Eye (tissue), 1 donor: ENCODE measurements at regions not wholly inside any gene's neighbourhood (a gene's known extent, or its start where the extent isn't known, plus 50 kb on each side); places are given as distances from the start of the nearest gene placed in this dataset.
"Not testable (repeated sequence)": the region's sequence is repeated elsewhere in the genome, so short reads cannot be mapped to it uniquely, and the experiment has no call there.

Experiments used
- DNase-seq: peaks from one replicate; pipeline ENCODE4 v3.0.0-alpha.2; 2015

DNA sequence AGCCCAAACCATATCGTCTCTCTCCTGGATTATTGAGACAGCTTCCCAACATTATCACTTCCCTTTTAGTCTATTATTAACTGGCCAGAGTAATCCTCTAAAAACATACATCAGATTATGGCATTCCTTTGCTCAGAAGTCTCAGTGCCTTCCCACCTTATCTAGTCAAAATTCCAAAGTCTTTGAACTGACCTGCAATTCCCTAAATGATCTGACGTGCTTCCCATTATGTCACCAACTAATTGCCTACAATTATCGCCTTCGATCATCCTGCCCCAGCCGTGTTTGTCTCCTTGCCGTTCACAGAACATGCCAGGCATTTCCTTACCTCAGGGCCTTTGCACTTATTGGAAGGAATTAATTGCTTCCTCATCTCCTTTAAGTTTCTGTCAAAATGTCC lies 332.4 kb downstream of the IRS1 start:
- no peak for DNase-seq

DNA sequence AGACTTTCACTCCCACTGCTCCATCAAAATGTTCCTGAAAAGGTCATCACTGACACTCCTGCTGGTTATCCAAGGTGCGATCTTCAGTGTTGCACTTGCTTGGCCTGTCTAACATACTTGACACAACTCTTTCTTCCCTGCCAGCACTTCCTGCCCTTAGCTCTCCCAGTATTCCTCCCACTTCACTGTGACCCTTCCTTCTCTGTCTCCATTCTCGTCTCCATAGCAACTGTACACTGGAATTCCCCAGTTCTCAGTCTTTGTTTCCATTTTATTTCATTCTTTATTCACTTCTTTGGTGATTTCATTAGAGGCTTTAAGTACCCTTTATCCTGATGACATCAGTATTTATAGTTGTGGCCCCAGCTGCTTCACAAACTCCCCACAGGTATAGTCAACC lies 333.0 kb downstream of the IRS1 start:
- no peak for DNase-seq

DNA sequence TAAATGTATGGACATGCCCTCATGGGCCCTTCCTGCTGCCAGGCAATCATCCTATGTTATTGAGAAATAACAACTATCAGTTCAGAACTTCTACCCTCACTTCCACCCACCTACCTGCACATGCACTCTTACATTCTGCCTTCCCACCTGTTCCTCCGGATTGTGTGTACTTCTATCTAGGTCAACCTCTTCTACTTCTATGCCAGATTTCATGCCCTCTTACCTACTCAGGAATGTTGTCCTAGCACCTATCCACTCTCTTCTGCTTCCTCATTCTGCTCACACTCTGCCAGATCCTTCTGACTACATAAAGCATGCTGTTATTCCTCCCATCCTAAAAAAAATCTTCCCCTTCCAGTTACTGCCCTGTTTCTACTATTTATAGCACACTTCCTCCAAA lies 333.5 kb downstream of the IRS1 start:
- DNase-seq = no peak

DNA sequence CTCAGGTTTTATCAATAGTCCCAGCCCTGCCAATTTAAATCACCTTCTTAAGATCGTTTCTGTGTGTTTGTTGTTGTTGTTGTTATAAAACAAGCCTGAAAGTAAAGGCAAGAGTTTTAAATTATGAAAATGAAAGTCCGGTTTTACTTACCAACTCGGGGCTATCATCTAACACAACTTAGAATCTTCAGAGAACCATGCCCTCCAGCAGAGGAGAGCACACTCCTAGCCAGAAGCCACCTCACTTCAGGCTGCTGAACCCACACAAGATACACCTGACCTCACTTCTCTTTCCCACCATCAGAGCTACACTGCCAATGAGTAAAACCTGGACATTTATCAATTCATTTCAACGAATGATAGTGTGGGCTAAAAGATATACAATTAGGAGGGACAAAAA lies 335.2 kb downstream of the IRS1 start:
- DNase-seq = no peak

DNA sequence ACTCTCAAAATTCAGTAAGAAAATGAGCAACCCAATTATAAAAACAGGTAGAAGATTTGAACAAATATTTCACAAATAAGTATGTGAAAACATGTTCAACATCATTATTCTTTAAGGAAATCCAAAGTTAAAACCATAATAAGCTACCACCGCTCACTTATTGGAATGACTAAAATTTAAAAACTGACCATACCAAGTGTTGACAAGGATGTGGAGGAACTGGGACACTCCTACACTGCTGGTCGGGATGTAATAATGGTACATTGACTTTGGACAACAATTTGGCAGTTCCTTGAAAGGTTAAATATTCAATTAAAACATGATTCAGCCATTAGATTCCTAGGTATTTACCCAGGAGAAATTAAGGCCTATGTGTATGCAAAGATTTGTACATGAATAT lies 336.5 kb downstream of the IRS1 start:
- no peak for DNase-seq

DNA sequence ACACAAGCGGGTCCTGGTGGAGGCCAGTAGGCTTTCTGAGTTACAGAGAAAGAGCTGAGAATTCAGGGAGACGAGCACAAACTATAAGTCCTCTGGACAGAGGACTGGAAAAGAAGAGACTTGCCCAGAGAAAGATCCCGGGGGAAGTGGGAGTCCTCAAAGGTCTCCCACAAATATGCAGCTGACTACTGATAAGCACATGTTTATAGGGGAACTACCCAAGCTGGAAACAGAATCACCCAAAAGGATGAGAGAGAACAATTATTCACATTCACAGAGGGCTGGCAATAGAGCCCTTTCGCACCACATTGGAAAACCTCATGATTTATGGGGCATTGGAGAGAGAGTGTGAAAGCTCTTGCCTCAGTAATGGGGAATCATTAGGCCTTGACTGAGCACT lies 337.6 kb downstream of the IRS1 start:
- DNase-seq = no peak

DNA sequence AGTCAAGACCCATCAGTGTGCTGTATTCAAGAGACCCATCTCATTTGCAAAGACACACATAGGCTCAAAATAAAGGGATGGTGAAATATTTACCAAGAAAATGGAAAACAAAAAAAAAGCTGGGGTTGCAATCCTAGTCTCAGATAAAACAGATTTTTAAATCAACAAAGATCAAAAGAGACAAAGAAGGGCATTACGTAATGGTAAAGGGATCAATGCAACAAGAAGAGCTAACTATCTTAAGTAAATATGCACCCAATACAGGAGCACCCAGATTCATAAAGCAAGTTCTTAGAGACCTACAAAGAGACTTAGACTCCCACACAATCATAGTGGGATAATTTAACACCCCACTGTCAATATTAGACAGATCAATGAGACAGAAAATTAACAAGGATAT lies 343.5 kb downstream of the IRS1 start:
- not testable (repeated sequence) for DNase-seq

DNA sequence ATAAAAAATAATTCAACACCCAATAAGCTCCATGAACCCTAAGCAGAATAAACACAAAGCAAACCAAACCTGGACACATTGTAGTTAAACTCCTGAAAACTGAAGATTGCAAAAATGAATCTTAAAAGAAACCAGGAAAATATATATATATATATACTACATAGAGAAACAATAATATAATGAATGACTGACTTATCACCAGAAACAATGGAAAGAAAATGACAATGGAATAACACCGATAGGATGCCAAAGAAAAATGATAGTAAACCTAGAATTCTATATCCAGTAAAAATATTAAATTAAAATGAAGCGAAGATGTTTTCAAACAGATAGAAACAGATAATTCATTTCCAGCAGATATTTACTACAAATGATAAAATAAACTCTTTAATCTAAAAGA lies 346.9 kb downstream of the IRS1 start:
- no peak for DNase-seq

DNA sequence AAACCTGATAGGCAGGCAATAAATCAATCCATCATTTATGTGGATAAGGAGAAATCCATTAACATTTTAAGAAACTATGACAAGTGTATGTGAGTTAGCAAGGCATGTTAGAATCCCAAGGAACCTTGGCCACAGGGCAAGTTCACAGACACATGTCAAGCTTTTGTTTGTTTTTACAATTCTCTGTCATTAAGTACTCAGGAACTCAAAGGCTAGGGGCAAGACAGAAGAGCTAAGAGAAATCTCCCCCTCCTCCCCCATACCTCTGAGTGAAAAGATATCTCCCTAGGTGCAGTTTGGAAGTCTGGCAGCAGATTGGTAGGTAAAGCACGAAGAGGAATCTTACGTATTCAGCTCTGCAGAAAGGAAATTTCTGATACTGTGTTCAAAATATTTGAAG lies 348.1 kb downstream of the IRS1 start:
- no peak for DNase-seq

DNA sequence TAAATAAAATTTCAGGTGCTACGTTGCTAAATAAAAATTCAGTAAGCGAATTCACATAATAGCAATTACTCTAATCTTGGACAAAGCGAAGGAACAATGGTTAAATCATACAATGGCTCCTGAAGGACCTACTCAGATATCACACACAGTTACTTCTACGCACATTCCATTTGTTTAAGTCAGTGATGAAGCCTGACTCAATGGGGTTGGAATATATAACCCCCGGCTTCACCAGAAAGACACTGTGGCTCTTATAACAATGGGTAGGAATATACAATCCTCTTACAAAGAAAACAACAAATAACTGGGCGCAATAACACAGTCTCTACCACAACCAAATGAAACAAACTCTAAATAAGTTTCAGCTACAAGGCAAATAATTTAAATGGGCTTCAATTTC lies 349.5 kb downstream of the IRS1 start:
- DNase-seq = no peak

DNA sequence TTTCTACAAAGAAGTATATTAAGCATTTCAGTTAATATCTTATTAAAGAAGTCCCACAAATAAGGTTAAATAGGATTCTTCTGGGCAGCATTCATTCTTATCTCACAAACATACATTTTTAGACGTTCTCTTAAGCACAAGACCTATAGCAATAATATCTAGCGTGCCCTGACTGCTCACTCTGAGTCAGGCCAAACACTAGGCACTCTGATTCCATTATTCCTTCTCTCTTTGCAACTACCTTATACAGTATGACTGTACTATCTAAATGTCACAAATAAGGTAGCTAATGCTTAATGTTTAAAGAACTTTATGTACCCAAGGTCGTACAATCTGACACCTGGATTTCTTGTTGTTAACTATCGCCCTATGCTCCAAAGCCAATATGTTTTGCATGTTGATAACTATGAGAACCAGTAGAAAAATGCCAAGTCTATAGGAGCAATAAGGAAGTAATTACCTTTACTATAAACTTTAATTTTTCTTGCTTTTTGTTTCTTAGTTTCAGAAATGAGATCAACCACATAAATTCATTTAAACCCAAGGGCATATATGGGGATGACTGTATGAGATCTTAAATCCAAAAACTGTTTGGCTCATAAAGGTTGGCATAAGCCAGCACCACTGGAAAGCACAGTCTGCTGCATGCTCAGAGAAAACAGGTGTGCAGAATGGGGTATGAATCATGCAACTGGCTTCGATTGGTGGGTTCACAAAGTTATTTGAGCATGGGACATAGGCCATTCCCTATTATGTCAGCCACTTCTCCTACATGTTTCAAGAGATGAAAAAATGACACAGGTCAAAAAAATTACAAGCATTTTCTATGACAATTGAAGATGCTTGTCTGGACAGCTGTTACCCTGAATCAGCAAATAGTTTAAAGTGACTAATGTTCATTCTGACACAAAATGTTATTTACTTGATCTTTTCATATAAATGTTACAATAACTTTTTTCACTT lies 352.0 kb downstream of the IRS1 start:
- no peak for DNase-seq

DNA sequence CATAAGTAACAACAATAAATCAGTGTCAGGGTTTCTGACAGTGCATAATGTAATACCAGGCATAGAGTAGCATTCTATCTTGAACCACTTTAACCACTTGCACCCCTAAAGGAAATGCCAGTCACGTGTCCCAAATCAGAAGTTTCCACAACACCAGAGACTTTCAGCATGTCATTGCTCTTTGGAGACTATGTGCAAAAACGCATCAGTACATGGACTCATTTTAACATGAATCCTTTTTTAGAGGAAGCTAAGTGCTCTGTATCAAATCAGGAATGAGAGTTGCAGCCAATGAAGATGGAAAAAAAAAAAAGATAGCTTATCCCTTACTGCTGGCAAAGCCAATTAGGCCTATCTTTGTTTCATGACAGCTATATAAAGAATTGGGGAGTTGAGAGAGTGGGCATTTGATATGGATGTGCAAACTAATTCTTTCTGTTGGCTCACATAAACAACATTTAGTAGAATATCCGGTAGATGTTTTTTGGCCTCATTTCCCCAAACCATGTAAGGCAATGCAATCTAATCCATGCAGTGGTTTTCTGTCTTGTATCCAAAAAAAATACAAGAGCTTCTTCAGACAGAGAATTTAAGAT lies 353.1 kb downstream of the IRS1 start:
- no peak for DNase-seq

DNA sequence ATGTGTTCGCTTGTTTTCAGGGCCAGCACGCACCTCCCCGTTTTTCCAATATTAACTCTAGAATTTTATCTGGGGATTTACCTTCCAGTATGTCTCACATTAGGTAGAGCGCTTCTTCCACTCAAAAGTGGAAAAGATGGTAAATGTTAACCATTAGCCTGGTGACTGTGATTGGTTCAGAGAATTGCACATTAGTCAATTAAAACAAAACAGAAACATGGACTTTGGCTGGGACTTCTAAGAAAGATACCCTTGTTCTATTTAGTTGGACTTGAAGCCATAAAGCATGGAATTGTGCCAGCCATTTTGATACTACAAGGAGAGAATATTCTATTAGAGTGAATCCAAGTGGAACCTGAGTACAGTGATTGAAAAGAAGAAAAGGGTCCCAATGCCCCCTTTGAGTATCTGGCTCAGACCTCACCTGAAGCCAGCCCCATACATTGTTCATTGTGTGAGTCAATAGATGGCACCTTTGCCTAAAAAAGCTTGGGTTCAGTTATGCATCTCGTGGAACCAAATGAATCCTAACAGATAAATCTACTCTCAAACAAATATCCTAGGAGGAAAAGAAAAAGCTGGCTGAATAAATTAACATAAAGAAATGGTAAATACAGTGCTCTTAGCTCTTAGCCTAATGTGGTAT lies 354.3 kb downstream of the IRS1 start:
- DNase-seq = no peak

DNA sequence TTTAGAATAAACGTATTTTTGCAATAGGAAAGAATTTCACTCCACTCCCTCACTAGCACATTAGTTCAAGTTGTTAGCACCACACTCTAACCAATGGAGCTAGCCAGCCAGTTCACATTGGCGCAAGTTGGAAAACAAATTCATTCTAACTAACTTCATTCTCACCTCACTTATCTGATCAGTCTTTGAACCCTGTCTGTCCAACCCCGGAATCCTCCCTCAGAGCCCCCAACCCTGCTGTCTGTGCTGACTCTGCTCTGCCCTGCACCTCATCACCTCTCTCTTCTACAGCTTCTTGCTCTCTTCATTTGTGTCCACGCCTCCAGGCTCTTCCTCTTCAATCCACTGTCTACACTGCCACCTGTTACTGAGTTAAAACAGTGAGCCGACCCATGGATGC lies 356.5 kb downstream of the IRS1 start:
- DNase-seq = no peak

DNA sequence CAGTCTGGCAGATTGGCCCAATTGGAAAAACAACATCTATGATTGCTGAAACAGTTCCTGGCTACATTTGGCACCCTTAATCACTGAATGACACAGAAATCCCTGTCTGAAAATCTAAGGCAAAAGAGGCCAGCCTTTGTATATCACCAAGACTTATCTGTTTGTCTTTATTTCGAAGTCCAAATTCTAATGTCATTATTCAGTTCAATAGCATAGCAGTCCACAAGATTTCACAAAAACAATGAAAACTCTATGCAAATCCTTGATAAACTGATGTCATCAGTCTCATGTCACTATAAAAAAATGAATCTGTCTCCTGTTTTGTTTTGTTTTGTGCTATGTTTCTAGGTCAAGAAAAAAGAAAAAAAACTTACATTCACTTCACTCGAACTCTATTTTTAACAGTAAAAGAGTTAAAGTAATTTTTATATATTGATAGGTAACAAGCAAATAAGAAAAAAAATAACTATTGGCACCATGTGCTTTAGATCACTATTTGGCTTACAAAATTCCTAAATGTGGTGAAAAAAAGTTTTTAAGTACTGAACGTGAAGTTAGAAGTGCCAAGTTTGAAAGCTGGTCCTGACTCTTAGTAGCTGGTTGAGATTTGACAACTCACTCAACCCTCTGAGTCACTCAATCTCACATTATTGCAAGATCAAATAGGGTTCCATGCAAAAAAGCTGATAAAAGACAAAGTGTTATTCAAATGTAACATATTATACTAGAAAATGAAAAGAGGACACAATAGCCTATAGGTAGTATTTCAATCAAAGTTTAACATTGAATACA lies 359.3 kb downstream of the IRS1 start:
- no peak for DNase-seq

DNA sequence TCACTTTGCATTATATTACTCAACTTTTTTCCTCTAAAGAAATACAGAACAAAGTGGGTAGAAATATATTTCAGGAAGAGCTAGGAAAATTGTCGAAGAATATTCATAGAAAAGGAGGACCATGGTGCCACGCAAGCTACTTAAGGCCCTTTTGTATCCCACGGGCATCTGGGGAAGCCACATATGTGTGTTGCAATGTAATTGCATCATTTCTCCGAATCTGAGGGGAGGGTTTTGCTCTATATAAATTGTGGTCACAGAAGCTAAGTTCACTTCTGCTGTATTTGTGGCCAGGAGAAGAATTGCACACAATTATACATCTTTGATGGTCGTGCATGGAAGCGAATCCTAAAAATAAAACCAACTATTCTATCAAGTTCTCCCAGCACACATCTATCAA lies 360.3 kb downstream of the IRS1 start:
- no peak for DNase-seq

DNA sequence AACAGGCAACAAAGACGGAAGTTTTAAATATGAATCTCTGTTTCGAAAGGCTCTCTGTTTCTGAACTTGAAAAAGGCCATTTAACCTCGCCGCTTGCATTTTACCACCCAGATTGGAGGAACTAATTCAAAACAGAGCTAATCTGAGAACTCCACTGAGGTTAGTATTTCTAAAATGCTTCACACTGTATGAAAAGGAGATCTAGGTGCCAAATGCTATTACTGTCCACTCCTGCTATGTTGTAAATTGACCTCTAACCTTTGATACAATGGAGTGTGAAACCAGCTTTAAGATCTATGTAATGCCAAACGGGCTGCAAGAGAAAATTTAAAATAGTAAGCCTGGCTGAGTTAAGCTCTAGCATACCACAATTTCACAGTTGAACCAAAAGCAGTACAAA lies 364.5 kb downstream of the IRS1 start:
- DNase-seq = no peak

DNA sequence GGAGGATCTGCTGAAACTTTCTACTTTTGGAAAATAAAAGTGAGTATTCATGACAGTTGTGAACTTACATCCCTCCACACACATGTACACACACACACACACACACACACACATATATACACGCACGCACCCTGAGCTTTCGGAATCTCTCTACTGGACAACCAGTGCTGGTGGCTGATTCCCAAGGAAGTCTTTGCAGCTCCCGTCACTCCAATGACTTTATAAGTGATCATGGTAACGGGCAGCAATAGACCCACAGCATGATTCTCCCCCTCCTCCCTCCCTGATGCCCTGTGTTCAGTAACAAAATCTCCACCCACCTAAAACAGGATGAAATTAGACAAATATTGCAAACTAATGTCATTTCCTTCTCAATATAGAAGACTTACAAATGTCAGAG lies 364.9 kb downstream of the IRS1 start:
- DNase-seq = no peak

DNA sequence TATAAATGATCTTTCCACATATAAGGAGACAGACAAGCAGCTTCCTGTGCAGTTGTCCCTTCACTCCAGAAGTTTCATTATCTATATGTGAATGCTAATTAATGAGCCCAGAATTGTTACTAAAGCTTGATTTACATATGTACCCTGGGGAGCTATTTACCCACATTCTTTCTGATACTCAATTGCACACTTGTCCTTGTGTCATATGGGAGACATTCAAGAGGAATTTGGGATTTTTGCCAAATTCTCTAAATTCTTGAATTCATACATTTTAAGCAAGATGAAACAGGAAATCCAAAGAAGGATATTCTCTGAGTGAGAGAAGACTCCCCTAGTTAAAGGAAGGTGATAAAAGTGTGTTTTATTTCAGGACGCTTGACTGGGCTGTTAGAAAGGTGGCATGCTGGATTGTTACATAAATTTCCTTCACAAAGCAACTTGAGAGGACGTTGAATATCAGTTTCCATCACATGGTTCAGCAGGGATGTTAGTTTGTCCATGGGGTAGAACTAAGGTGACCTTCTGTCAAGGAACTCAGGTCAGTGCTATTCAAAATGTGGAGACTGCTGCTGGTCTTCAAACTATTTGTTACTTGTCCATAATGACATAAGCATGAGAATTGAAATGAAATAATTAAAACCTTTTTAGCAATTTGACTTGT lies 368.2 kb downstream of the IRS1 start:
- no peak for DNase-seq

DNA sequence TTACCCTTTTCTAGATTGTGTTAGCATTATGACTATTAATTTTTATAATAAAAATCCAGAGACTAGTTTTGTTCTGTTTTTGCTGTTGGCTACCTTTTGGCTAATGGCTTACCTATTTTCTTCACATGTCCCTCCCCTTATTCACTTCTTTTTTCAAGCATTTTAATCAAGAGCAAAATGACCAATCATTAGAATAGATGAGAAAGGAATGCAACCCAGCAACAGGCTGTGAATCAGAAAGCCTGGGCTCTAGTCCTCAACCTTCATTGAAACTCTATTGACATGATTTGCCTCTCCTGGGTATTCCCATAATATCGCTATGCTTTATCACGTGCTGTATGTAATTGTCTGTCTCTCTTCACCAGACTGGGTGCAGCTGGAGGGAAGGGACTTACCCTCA lies 370.1 kb downstream of the IRS1 start:
- DNase-seq = no peak

DNA sequence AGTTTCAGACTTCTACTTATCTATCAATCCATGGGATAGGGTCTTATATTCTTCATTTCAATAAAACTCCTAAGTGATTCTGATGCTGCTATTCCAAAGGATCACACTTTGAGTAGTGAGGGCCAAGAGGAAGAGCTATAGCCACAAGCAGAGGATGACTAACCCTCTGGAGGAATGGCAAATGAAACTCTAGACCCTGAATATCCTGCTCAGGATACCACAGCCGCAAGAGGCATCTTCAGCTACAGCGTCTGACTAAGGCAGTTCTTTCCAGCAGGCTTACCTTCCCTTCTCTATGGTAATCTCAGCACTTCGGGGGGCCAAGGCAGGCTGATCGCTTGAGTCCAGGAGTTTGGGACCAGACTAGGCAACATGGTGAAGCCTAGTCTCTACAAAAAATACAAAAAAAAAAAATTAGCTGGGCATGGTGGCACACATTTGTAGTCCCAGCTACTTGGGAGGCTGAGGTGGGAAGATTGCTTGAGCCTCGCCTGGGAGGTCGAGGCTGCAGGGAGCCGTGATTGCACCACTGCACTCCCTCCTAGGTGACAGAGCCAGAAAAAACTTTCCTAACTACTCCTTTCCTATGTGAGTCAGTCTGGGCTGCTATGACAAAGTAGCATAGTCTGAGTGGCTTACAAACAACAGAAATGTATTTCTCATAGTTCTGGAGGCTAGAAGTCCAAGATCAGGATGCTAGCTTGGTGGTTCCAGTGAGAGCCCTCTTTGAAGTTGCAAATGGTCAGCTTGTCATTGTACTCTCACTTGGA lies 371.9 kb downstream of the IRS1 start:
- DNase-seq = no peak

DNA sequence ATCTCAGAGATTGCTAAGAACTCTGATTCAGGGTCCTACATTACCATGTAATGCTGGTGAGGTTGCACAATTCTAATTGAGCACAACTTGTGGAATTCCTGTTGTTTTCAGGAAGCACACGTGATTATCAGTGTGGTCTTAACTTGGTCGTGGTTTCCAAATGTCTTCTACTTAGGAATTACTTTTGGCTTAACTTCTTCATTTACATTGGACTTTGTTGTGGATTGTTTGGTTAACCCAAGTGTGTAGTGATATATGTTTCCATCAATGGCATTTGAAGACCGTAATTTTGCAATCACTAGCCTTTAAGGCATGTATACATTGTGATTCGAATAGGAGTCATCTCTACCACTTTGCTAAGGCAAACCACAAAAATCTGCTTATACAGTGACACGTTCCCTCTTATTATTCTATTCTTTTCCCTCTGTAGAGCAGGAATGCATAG lies 373.3 kb downstream of the IRS1 start:
- DNase-seq = no peak
